GM06990 (cell line): ENCODE measurements at regions not wholly inside any gene's neighbourhood (a gene's known extent, or its start where the extent isn't known, plus 50 kb on each side); places are given as distances from the start of the nearest gene placed in this dataset.

ENCODE experiments used
- DNase-seq: peaks from one replicate; pipeline ENCODE4 v3.0.0-alpha.2; 2011; ENCODE audit not compliant: insufficient read length; ENCODE audit errors: extremely low read depth
- H3K27me3 ChIP-seq: replicated peaks from 2 replicates; pipeline ENCODE4 v1.6.0; 2011; ENCODE audit warnings: low read length; ENCODE audit not compliant: control insufficient read depth, insufficient read depth
- H3K36me3 ChIP-seq: 2 replicates; pipeline ENCODE4 v1.5.1; 2011; ENCODE audit warnings: low read length; ENCODE audit not compliant: control insufficient read depth, insufficient read depth
- H3K4me3 ChIP-seq: replicated peaks from 2 replicates; pipeline ENCODE4 v1.5.1; 2011; ENCODE audit warnings: low read depth, mild to moderate bottlenecking, control low read depth, low read length
- TF ChIP-seq, protein P1 (sequence below): IDR thresholded peaks from 2 replicates; pipeline ENCODE4 v1.5.1; 2011; ENCODE audit warnings: low read length, control low read depth, mild to moderate bottlenecking, inconsistent platforms; ENCODE audit not compliant: insufficient read depth, poor library complexity, severe bottlenecking

- Histone ChIP-seq H3K27me3 (no peaks in the 10 kb centered on the region; the same call in 1 of the 2 replicates), H3K36me3 (no peaks in the 10 kb centered on the region), H3K4me3 (no peak overlapping the region)
- no peak for DNase-seq
- TF ChIP-seq, protein P1, sequence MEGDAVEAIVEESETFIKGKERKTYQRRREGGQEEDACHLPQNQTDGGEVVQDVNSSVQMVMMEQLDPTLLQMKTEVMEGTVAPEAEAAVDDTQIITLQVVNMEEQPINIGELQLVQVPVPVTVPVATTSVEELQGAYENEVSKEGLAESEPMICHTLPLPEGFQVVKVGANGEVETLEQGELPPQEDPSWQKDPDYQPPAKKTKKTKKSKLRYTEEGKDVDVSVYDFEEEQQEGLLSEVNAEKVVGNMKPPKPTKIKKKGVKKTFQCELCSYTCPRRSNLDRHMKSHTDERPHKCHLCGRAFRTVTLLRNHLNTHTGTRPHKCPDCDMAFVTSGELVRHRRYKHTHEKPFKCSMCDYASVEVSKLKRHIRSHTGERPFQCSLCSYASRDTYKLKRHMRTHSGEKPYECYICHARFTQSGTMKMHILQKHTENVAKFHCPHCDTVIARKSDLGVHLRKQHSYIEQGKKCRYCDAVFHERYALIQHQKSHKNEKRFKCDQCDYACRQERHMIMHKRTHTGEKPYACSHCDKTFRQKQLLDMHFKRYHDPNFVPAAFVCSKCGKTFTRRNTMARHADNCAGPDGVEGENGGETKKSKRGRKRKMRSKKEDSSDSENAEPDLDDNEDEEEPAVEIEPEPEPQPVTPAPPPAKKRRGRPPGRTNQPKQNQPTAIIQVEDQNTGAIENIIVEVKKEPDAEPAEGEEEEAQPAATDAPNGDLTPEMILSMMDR = peak; percentile 34
Measured at GRCh38 chr4:123661080-123661737, 264.6 kb downstream of the SPRY1 start.

GRCh38 chr4:123662827-123663226, 266.2 kb downstream of the SPRY1 start:
- Histone ChIP-seq H3K36me3 (no peaks in the 10 kb centered on the region), H3K27me3 (no peaks in the 10 kb centered on the region; the same call in 1 of the 2 replicates), H3K4me3 (no peak overlapping the region)
- no peak for DNase-seq
- TF ChIP-seq, protein P1 = no peak

GRCh38 chr4:123666486-123666885, 269.9 kb downstream of the SPRY1 start:
- no peak overlapping the region for H3K4me3 ChIP-seq
- TF ChIP-seq, protein P1 = no peak
- DNase-seq = no peak
- no peaks in the 10 kb centered on the region for H3K36me3 ChIP-seq
- no peaks in the 10 kb centered on the region; the same call in 1 of the 2 replicates for H3K27me3 ChIP-seq

DNA sequence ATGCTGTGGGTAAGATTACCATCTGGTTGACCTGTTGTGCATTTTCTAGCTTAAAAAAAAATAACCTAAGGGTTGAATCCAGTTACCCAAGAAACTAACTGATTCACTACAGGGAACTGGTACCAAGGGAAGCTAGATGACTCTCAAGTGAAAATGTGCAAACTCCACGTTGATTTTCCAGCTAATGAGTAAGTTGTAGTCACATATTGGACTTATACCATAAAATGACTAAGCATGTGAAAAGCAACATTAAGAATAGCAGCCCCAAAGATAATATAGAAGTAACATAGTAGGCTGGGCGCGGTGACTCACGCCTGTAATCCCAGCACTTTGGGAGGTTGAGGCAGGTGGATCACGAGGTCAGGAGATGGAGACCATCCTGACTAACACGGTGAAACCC, 270.9 kb downstream of the SPRY1 start:
- Histone ChIP-seq H3K36me3 (no peaks in the 10 kb centered on the region), H3K4me3 (no peak overlapping the region), H3K27me3 (no peaks in the 10 kb centered on the region; the same call in 1 of the 2 replicates)
- TF ChIP-seq, protein P1 = no peak
- no peak for DNase-seq

GRCh38 chr4:123667991-123668390, 271.4 kb downstream of the SPRY1 start:
- H3K27me3 ChIP-seq = no peaks in the 10 kb centered on the region; the same call in 1 of the 2 replicates
- H3K36me3 ChIP-seq = no peaks in the 10 kb centered on the region
- TF ChIP-seq, protein P1 = no peak
- no peak for DNase-seq
- H3K4me3 ChIP-seq = no peak overlapping the region
